Uterus (tissue), 2 donors: ENCODE measurements at regions not wholly inside any gene's neighbourhood (a gene's known extent, or its start where the extent isn't known, plus 50 kb on each side); places are given as distances from the start of the nearest gene placed in this dataset.

Experiments
- POLR2A ChIP-seq, 2 donors: fragments of 450-650 bp; IDR thresholded peaks; one replicate each; pipeline ENCODE4 v1.6.1; 2016; ENCODE audit warnings: antibody characterized with exemption in 2 of 2, mild to moderate bottlenecking in 1 of 2, moderate library complexity in 1 of 2
- TF ChIP-seq, protein P1 (sequence below), 4 experiments: fragments of 200-600 bp in 2 of 4; fragments of 450-650 bp in 2 of 4; sonication (generic) in 2 of 4; IDR thresholded peaks; one replicate each; pipeline ENCODE4 v1.5.1; 2016 to 2019; ENCODE audit warnings: antibody characterized with exemption in 4 of 4, mild to moderate bottlenecking in 2 of 4, moderate library complexity in 1 of 4

DNA sequence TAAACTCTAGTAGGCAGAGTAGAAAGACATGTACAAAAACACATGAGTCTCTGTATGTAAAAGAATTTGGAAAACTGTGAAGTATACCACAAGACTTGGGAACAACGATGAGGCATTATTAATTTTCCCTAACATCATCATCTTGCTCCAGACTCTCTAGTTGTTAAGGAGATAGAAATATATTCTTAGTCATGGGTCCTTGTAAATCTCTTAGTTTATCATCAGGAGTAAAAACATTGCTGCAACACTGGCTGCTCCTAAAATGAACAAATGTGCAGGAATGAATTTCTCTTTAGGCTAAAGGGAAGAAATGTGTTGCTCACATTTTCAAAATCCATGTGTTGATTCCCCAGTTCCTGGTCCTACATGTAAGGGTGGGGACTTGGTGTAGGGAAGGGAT, 384.6 kb downstream of the STIM2 start:
- TF ChIP-seq, protein P1, sequence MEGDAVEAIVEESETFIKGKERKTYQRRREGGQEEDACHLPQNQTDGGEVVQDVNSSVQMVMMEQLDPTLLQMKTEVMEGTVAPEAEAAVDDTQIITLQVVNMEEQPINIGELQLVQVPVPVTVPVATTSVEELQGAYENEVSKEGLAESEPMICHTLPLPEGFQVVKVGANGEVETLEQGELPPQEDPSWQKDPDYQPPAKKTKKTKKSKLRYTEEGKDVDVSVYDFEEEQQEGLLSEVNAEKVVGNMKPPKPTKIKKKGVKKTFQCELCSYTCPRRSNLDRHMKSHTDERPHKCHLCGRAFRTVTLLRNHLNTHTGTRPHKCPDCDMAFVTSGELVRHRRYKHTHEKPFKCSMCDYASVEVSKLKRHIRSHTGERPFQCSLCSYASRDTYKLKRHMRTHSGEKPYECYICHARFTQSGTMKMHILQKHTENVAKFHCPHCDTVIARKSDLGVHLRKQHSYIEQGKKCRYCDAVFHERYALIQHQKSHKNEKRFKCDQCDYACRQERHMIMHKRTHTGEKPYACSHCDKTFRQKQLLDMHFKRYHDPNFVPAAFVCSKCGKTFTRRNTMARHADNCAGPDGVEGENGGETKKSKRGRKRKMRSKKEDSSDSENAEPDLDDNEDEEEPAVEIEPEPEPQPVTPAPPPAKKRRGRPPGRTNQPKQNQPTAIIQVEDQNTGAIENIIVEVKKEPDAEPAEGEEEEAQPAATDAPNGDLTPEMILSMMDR (IDR thresholded peaks at IDR 0.05), result no peak
- TF ChIP-seq POLR2A (IDR thresholded peaks at IDR 0.05), result no peak
